HG03095 (cell line): ENCODE measurements at regions not wholly inside any gene's neighbourhood (a gene's known extent, or its start where the extent isn't known, plus 50 kb on each side); places are given as distances from the start of the nearest gene placed in this dataset.
"Not testable (repeated sequence)": the region's sequence is repeated elsewhere in the genome, so short reads cannot be mapped to it uniquely, and the experiment has no call there.

ENCODE experiments used
- ATAC-seq: cut with Tn5 transposase; IDR thresholded peaks from one replicate; pipeline ENCODE4 v1.9.1; 2021; ENCODE audit warnings: moderate library complexity; ENCODE audit not compliant: unreplicated experiment

- ATAC-seq: no peak
Measured at GRCh38 chr22:47540011-47540410, 777.6 kb downstream of the TBC1D22A start.

GRCh38 chr22:47539374-47539773 is 776.9 kb downstream of the TBC1D22A start:
- ATAC-seq: no peak

- no peak for ATAC-seq
Measured at GRCh38 chr22:47535681-47536080, 773.2 kb downstream of the TBC1D22A start.

GRCh38 chr22:47534804-47535410 is 772.5 kb downstream of the TBC1D22A start:
- ATAC-seq: no peak

- ATAC-seq: no peak
Measured at GRCh38 chr22:47533961-47534803, 771.7 kb downstream of the TBC1D22A start.

- ATAC-seq: no peak
Measured at GRCh38 chr22:47517062-47517461, 754.6 kb downstream of the TBC1D22A start.

- no peak for ATAC-seq
Measured at GRCh38 chr22:47515384-47516125, 753.1 kb downstream of the TBC1D22A start.

GRCh38 chr22:47512617-47513016 is 750.2 kb downstream of the TBC1D22A start:
- ATAC-seq: no peak

- ATAC-seq: no peak
Measured at GRCh38 chr22:47504962-47505361, 742.5 kb downstream of the TBC1D22A start.

- ATAC-seq: no peak
Measured at GRCh38 chr22:47498969-47499495, 736.6 kb downstream of the TBC1D22A start.

- ATAC-seq: no peak
Measured at GRCh38 chr22:47497666-47498065, 735.2 kb downstream of the TBC1D22A start.

GRCh38 chr22:47495110-47495509 is 732.7 kb downstream of the TBC1D22A start:
- ATAC-seq: no peak

GRCh38 chr22:47488131-47488530 is 725.7 kb downstream of the TBC1D22A start:
- not testable (repeated sequence) for ATAC-seq

- ATAC-seq: no peak
Measured at GRCh38 chr22:47486569-47487312, 724.3 kb downstream of the TBC1D22A start.

- no peak for ATAC-seq
Measured at GRCh38 chr22:47484960-47485569, 722.6 kb downstream of the TBC1D22A start.

GRCh38 chr22:47476231-47476630 is 713.8 kb downstream of the TBC1D22A start:
- no peak for ATAC-seq

GRCh38 chr22:47474895-47475294 is 712.4 kb downstream of the TBC1D22A start:
- ATAC-seq: no peak

GRCh38 chr22:47474464-47474863 is 712.0 kb downstream of the TBC1D22A start:
- no peak for ATAC-seq

GRCh38 chr22:47472636-47473035 is 710.2 kb downstream of the TBC1D22A start:
- ATAC-seq: no peak

- no peak for ATAC-seq
Measured at GRCh38 chr22:47471406-47471805, 709.0 kb downstream of the TBC1D22A start.
